DOHH2 (cell line): ENCODE measurements at regions not wholly inside any gene's neighbourhood (a gene's known extent, or its start where the extent isn't known, plus 50 kb on each side); places are given as distances from the start of the nearest gene placed in this dataset.

ENCODE experiments used
- EZH2phosphoT487 ChIP-seq: fragments of 200-600 bp; sonication (generic); IDR thresholded peaks from 2 replicates; pipeline ENCODE4 v1.6.1; 2017; ENCODE audit warnings: borderline replicate concordance, mild to moderate bottlenecking, antibody characterized with exemption, low read length, moderate library complexity, mixed read lengths
- TF ChIP-seq, protein P1 (sequence below): fragments of 200-600 bp; sonication (generic); IDR thresholded peaks from one replicate; pipeline ENCODE4 v1.5.1; 2014; ENCODE audit warnings: antibody characterized with exemption, mild to moderate bottlenecking, low read depth, low read length; ENCODE audit not compliant: poor library complexity, severe bottlenecking

DNA sequence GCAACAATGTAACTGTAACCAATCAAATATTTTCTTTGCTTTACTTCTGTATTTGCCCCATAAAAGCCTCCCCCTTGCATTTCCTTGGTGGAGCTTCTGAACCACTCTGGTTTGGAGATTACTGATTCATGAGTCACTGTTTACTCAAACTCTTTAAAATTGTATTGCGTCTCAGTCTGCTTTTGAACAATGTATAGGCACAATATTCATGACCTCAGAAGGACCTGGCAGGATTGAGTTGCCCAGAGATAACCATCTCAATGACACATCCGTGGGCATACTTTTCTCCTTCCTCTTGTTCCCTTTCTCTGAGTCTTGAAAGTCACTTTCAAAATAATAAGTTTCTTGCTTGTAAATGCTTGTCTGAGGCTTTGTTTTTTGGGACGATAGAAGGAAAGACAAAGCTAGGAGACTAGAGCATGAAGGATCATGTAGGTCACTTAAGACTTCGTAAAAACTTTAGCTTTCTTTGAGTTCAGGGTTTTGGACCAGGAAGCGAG, 57.1 kb upstream of the POU1F1 start:
- TF ChIP-seq, protein P1, sequence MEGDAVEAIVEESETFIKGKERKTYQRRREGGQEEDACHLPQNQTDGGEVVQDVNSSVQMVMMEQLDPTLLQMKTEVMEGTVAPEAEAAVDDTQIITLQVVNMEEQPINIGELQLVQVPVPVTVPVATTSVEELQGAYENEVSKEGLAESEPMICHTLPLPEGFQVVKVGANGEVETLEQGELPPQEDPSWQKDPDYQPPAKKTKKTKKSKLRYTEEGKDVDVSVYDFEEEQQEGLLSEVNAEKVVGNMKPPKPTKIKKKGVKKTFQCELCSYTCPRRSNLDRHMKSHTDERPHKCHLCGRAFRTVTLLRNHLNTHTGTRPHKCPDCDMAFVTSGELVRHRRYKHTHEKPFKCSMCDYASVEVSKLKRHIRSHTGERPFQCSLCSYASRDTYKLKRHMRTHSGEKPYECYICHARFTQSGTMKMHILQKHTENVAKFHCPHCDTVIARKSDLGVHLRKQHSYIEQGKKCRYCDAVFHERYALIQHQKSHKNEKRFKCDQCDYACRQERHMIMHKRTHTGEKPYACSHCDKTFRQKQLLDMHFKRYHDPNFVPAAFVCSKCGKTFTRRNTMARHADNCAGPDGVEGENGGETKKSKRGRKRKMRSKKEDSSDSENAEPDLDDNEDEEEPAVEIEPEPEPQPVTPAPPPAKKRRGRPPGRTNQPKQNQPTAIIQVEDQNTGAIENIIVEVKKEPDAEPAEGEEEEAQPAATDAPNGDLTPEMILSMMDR, result no peak
- TF ChIP-seq EZH2phosphoT487, result no peak
